ENCODE measurements at regions not wholly inside any gene's neighbourhood (a gene's known extent, or its start where the extent isn't known, plus 50 kb on each side); places are given as distances from the start of the nearest gene placed in this dataset.

- TF ChIP-seq CTCF (conservative IDR thresholded peaks at IDR 0.05; ENCODE audit: low read length) (no peak), EZH2phosphoT487 (IDR thresholded peaks at IDR 0.05; ENCODE audit: borderline replicate concordance, low read depth, low read length) (no peak)
Observed at GRCh38 chr6:120112980-120113379, 763.4 kb upstream of the MAN1A1 start.
